IPS DF 6.9 (cell line): ENCODE measurements at regions not wholly inside any gene's neighbourhood (a gene's known extent, or its start where the extent isn't known, plus 50 kb on each side); places are given as distances from the start of the nearest gene placed in this dataset.

Experiments
- DNase-seq: peaks from one replicate; pipeline ENCODE4 v3.0.0-alpha.2; 2013; ENCODE audit warnings: low read depth, low spot score
- H3K27ac ChIP-seq: one replicate; pipeline ENCODE4 v1.5.1; 2013; ENCODE audit warnings: low read length, control low read depth
- H3K27me3 ChIP-seq: 2 replicates; pipeline ENCODE4 v1.6.1; 2013; ENCODE audit warnings: mild to moderate bottlenecking, low read length; ENCODE audit not compliant: control insufficient read depth, insufficient read depth
- H3K36me3 ChIP-seq: 2 replicates; pipeline ENCODE4 v1.6.1; 2013; ENCODE audit warnings: low read length; ENCODE audit not compliant: control insufficient read depth, insufficient read depth
- H3K4me1 ChIP-seq: 2 replicates; pipeline ENCODE4 v1.6.1; 2013; ENCODE audit warnings: low read length; ENCODE audit not compliant: control insufficient read depth, insufficient read depth
- H3K4me3 ChIP-seq: 2 replicates; pipeline ENCODE4 v1.5.1; 2013; ENCODE audit warnings: mild to moderate bottlenecking, low read length
- H3K9me3 ChIP-seq: 2 replicates; pipeline ENCODE4 v1.6.1; 2013; ENCODE audit warnings: low read length, inconsistent platforms; ENCODE audit not compliant: control insufficient read depth, insufficient read depth
- WGBS: extraction: QIAGEN DNeasy Blood & Tissue Kit; methylation state at CpG from one replicate; pipeline ENCODE4 v1.1.7; 2013; ENCODE audit warnings: mixed read lengths, missing lambda C conversion rate; ENCODE audit not compliant: insufficient read length, insufficient coverage; 5-methylcytosine and 5-hydroxymethylcytosine counted together

DNA sequence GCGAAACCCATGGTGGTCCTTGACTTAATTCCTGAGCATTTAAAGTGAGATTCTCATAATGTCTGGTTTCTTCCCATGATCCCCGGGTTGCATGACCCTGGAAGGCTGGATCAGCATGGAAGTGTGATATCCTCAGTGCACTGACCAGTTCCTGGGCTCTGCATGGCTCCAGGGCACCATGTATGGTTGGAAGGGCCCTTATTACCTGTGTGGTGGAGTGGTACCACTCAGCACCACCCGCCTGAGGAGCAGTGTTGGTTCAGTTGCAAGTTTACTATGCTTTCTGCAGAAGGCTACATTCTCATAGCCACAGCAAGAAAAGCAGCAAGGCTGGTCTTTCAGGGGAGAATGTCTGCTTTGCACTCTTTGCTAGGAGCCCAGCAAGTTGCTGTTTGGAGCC, 325.7 kb upstream of the MKI67 start:
- no peaks in the 10 kb centered on the region for H3K4me1 ChIP-seq
- WGBS = no CpG with 5 or more reads among the region's 3 CpGs
- no peaks in the 10 kb centered on the region for H3K27me3 ChIP-seq
- no peak overlapping the region for H3K4me3 ChIP-seq
- H3K27ac ChIP-seq = no peak overlapping the region
- no peaks in the 10 kb centered on the region for H3K9me3 ChIP-seq
- no peaks in the 10 kb centered on the region for H3K36me3 ChIP-seq
- no peak for DNase-seq

DNA sequence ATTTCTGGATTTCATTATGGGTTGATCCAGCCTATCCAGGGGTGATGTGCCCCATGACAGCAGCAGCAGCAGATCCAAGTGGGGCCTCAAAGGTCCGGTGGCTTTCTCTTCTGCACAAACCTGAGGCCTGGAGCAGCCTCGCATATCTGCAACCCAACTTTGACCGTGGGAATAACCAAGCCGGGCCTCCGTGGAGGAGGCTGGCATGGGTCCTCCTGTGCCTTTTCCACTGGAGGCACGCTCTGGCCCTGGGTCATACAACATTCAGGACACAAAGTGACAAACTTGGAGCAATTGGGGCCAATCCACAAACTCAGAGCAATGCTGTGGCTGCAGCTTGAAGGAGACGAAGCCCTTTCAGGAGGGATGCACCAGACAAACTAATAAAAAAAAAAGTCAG, 330.0 kb upstream of the MKI67 start:
- no CpG with 5 or more reads among the region's 7 CpGs for WGBS
- Histone ChIP-seq H3K27me3 (no peaks in the 10 kb centered on the region), H3K9me3 (no peaks in the 10 kb centered on the region), H3K36me3 (no peaks in the 10 kb centered on the region), H3K27ac (no peak overlapping the region), H3K4me3 (no peak overlapping the region), H3K4me1 (no peaks in the 10 kb centered on the region)
- DNase-seq = no peak

DNA sequence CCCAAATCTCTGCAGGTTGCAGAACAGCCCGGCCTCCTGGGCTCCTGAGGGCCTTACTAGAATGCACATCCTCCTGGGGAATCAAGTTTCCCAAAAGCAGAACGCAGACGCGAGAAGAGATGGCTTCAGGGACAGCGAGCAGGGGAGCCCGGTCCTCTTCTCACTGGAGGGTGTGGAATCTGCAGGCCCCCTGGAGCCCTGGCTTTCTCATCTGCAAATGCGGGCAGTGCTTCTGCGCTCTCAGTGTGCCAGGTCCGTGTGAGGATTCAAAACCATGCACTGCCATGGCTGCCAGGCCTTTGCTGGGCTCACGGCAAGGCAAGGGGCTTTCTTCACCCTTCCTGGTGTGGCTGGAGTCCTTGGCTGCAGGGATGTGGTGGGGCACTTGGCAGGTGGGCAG, 330.9 kb upstream of the MKI67 start:
- no peaks in the 10 kb centered on the region for H3K36me3 ChIP-seq
- no CpG with 5 or more reads among the region's 10 CpGs for WGBS
- H3K27ac ChIP-seq = no peak overlapping the region
- H3K4me3 ChIP-seq = no peak overlapping the region
- H3K27me3 ChIP-seq = no peaks in the 10 kb centered on the region
- no peak for DNase-seq
- H3K4me1 ChIP-seq = no peaks in the 10 kb centered on the region
- no peaks in the 10 kb centered on the region for H3K9me3 ChIP-seq

DNA sequence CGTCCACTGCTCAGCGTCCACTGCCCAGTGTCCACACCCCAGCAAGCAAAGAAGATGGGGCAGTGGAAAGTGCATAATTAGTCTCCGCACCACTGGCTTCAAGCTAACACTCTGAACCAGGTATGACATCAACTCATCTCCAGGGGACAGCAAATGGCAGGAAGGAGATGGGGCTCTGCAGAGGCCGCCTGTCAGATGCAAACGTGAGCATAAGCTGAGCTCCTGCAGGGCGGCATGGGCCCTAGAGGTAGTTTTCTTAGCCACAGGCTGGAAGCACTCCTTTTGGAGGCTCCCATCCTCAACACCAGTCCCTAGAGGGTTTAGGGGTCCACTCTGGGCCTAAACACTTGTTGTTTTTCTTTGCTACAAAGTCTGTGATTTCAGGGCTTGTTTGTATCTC, 335.8 kb upstream of the MKI67 start:
- Histone ChIP-seq H3K27me3 (no peaks in the 10 kb centered on the region), H3K4me1 (no peaks in the 10 kb centered on the region), H3K9me3 (no peaks in the 10 kb centered on the region), H3K36me3 (no peaks in the 10 kb centered on the region), H3K27ac (no peak overlapping the region), H3K4me3 (no peak overlapping the region)
- no CpG with 5 or more reads among the region's 6 CpGs for WGBS
- no peak for DNase-seq

DNA sequence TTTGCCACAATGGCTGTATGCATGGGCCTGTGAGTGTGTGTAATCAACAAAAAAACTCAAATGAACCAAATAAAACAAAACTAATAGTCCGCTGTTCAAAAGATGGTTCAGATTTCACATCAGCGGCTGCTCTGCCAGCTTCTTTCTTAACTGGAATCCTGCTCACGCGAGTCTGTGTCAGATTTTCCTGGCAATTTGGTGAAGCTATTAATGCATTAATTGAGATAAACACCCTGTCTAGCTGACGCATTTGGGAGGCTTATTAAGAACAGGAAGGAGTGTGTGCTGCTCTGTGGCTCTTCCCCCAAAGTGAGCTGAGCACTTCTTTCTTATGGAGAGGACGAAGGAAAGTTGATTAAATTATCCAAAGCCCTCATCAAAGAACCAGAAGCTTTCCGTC, 336.6 kb upstream of the MKI67 start:
- no peaks in the 10 kb centered on the region for H3K4me1 ChIP-seq
- no CpG with 5 or more reads among the region's 7 CpGs for WGBS
- no peak overlapping the region for H3K27ac ChIP-seq
- H3K27me3 ChIP-seq = no peaks in the 10 kb centered on the region
- DNase-seq = no peak
- no peaks in the 10 kb centered on the region for H3K36me3 ChIP-seq
- H3K4me3 ChIP-seq = no peak overlapping the region
- no peaks in the 10 kb centered on the region for H3K9me3 ChIP-seq

DNA sequence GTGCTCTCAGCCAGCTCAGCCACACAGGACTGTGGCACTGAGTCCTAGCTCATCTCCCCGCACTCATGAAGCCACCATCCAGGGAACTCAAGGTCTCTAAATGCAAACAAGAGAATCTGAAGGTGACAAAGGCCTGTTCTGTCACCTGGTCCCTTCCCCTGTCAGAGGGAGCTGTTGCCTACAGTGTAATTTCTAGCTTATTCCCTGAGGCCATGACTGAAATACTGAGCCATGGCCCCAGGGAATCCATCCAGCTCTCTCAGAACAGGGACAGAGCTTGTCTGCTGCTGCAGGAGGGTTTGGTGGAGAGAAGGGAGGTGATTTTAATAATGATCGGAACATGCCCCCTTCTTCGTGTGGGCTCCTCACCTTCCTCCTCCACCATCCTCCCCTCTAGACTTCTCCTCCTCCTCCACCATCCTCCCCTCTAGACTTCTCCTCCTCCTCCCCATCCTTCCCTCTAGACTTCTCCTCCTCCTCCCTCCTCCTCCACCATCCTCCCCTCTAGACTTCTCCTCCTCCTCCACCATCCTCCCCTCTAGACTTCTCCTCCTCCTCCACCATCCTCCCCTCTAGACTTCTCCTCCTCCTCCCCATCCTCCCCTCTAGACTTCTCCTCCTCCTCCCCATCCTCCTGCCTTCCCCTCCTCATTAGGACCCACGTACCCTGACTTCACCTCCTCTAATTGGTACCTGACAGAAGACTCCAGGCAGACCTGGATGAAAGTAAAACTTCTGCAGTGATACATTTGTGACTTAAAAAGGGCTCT, 338.0 kb upstream of the MKI67 start:
- no peaks in the 10 kb centered on the region for H3K27me3 ChIP-seq
- DNase-seq = no peak
- H3K4me3 ChIP-seq = no peak overlapping the region
- no peak overlapping the region for H3K27ac ChIP-seq
- H3K36me3 ChIP-seq = no peaks in the 10 kb centered on the region
- H3K4me1 ChIP-seq = no peaks in the 10 kb centered on the region
- H3K9me3 ChIP-seq = no peaks in the 10 kb centered on the region
- no CpG with 5 or more reads among the region's 4 CpGs for WGBS

DNA sequence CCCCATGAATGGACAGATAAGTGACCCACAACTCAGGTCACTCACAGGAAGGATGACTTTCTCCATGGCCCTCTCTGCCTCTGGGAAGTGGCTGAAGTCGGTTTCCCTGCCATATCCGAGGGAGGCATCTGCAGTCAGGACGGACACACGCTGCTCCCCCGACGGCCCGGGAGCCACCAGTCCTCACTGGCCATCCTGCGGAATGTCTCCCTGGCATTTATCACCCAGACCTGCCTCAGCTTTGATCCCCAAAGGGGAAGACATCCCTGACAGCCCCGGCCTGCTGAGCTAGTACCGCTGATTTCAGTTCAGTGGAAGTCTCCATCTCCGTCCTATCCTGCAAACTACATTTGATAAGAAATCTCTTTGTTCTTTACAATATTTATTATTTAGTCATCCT, 339.5 kb upstream of the MKI67 start:
- no peak overlapping the region for H3K4me3 ChIP-seq
- no peaks in the 10 kb centered on the region for H3K36me3 ChIP-seq
- H3K4me1 ChIP-seq = 0 out of 2 replicates have a peak, but pooled peaks cover 1% of the 10 kb centered on the region
- H3K27me3 ChIP-seq = no peaks in the 10 kb centered on the region
- DNase-seq = no peak
- H3K27ac ChIP-seq = no peak overlapping the region
- no CpG with 5 or more reads among the region's 11 CpGs for WGBS
- H3K9me3 ChIP-seq = no peaks in the 10 kb centered on the region

DNA sequence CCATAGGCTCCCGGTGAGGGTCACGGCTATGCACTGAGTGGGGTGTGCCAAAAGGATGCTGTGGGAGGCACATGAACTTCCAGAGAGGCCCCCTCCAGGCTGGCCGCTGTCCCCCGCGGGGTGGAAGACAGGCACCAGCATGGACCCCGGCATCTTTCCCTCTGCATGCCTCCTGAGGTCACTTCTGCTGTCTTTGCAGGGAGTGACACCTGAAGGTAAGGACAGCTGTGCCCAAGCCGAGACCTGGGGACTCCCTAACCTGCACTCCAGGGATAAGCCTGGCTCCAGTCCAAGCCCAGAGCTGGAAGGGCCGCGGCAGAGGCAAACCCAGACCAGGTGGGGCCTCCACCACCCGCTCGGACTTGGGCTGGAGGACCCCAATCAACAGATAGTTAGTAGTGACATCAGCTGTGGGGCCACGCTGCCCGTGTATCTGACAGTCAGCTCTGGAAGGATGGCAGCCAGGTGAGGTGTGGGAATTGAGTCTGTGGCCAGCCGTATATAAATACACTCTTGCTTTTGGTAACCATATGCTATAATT, 340.7 kb upstream of the MKI67 start:
- WGBS = no CpG with 5 or more reads among the region's 14 CpGs
- Histone ChIP-seq H3K4me1 (0 out of 2 replicates have a peak, but pooled peaks cover 1% of the 10 kb centered on the region), H3K9me3 (no peaks in the 10 kb centered on the region), H3K27ac (no peak overlapping the region), H3K27me3 (no peaks in the 10 kb centered on the region), H3K4me3 (no peak overlapping the region), H3K36me3 (no peaks in the 10 kb centered on the region)
- no peak for DNase-seq

DNA sequence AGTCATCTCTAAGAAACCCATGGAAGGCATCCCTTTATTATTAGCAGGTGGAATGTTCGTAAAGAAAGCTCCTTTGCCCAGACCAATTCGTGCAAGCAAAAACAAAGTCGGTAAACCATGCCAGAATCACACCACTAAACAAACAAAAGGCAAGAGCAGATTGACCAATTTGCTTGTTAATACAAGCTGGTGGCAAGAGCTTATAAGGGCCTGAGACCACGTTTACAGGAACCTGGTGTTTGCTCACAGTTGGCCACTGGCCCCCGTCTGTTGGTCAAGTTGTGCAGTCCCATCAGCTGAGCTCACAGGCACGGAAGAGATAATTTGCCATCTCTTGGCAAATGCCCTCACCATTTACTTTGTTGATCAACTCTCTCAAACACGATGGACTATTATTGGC, 342.2 kb upstream of the MKI67 start:
- no CpG with 5 or more reads among the region's 7 CpGs for WGBS
- Histone ChIP-seq H3K4me3 (no peak overlapping the region), H3K4me1 (0 out of 2 replicates have a peak, but pooled peaks cover 1% of the 10 kb centered on the region), H3K27ac (no peak overlapping the region), H3K9me3 (no peaks in the 10 kb centered on the region), H3K36me3 (no peaks in the 10 kb centered on the region), H3K27me3 (no peaks in the 10 kb centered on the region)
- no peak for DNase-seq

DNA sequence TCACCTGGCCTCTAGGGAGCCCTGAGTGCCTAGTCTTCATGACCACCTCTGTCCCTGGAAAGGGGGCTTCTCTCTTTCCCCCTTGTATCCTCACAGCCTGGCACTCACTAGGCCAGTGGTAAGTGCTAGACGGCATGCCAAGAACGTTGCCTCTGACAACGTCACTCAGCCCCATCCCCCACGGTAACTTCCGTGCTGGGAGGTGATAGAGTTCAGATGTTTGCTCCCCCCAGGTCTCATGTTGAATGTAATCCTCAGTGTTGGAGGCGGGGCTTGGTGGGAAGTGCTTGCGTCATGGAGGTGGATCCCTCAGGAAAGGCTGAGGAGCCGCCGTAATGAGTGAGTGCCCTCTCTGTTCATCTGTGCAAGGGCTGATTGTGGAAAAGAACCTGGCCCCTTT, 343.3 kb upstream of the MKI67 start:
- 0 out of 2 replicates have a peak, but pooled peaks cover 1% of the 10 kb centered on the region for H3K4me1 ChIP-seq
- WGBS = no CpG with 5 or more reads among the region's 9 CpGs
- no peaks in the 10 kb centered on the region for H3K27me3 ChIP-seq
- H3K4me3 ChIP-seq = no peak overlapping the region
- no peaks in the 10 kb centered on the region for H3K36me3 ChIP-seq
- H3K27ac ChIP-seq = no peak overlapping the region
- no peaks in the 10 kb centered on the region for H3K9me3 ChIP-seq
- no peak for DNase-seq
